Neural progenitor cell (in vitro differentiated cells): ENCODE measurements at regions not wholly inside any gene's neighbourhood (a gene's known extent, or its start where the extent isn't known, plus 50 kb on each side); places are given as distances from the start of the nearest gene placed in this dataset.

Experiments
- EZH2 ChIP-seq: fragments of 200-600 bp; sonication (generic); IDR thresholded peaks from 2 replicates; pipeline ENCODE4 v1.6.1; 2017; ENCODE audit warnings: antibody characterized with exemption, mild to moderate bottlenecking, moderate library complexity
- TF ChIP-seq, protein P1 (sequence below): fragments of 200-600 bp; sonication (generic); IDR thresholded peaks from 2 replicates; pipeline ENCODE4 v1.5.1; 2017; ENCODE audit warnings: antibody characterized with exemption, mild to moderate bottlenecking

DNA sequence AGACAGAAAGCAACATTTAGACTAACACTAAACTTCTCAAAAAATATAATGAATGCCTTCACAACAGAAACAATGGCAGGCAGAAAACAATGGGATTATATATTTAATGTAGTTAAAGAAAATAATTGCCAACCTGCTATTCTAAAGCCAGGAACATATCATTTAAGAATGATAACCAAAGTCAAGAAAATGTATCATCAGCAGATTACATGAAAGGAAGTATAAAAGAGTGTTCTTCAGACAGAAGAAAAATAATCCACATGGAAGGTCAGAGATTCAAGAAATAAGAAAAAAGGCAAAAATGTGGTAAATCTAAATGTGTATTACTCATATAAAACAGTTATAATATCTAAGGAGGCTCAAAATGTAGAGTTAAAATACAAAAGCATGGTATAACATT lies 98.1 kb downstream of the CYP26A1 start:
- TF ChIP-seq, protein P1, sequence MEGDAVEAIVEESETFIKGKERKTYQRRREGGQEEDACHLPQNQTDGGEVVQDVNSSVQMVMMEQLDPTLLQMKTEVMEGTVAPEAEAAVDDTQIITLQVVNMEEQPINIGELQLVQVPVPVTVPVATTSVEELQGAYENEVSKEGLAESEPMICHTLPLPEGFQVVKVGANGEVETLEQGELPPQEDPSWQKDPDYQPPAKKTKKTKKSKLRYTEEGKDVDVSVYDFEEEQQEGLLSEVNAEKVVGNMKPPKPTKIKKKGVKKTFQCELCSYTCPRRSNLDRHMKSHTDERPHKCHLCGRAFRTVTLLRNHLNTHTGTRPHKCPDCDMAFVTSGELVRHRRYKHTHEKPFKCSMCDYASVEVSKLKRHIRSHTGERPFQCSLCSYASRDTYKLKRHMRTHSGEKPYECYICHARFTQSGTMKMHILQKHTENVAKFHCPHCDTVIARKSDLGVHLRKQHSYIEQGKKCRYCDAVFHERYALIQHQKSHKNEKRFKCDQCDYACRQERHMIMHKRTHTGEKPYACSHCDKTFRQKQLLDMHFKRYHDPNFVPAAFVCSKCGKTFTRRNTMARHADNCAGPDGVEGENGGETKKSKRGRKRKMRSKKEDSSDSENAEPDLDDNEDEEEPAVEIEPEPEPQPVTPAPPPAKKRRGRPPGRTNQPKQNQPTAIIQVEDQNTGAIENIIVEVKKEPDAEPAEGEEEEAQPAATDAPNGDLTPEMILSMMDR, result no peak
- no peak for TF ChIP-seq EZH2
